Gastrocnemius medialis (tissue), 4 donors: ENCODE measurements at regions not wholly inside any gene's neighbourhood (a gene's known extent, or its start where the extent isn't known, plus 50 kb on each side); places are given as distances from the start of the nearest gene placed in this dataset.

ENCODE experiments used
- POLR2A ChIP-seq, 2 donors: fragments of 450-650 bp; IDR thresholded peaks; one replicate each; pipeline ENCODE4 v1.6.1; 2017; ENCODE audit warnings: antibody characterized with exemption in 2 of 2, mild to moderate bottlenecking in 2 of 2, moderate library complexity in 2 of 2
- TF ChIP-seq, protein P1 (sequence below), 5 experiments: fragments of 450-650 bp in 3 of 5; fragments of 200-600 bp in 2 of 5; sonication (generic) in 2 of 5; IDR thresholded peaks in 4 of 5; conservative IDR thresholded peaks in 1 of 5; 1 replicate in 4 of 5; 2 replicates in 1 of 5; pipeline ENCODE4 v1.5.1; 2016 to 2019; ENCODE audit warnings: antibody characterized with exemption in 5 of 5, mild to moderate bottlenecking in 3 of 5, moderate library complexity in 3 of 5

DNA sequence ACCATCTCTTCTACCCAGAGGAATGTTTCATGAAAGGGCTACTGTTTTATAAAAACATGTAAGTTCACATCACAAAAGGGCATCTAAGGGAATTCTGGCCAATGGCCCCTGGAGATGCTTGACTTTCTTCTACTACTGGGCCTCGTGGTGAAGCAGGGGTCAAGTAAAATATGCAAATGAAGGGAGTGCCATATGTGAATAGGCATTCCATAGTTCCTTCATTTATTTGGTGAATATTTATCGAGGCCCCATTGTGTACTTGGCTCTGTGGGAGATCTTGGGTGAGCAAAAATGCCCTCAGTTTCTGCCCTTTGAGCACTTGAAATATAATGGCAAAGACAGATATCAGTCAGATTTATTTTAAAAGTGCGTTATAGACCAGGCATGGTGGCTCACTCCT, 101.3 kb upstream of the CACNA2D3 start:
- TF ChIP-seq, protein P1, sequence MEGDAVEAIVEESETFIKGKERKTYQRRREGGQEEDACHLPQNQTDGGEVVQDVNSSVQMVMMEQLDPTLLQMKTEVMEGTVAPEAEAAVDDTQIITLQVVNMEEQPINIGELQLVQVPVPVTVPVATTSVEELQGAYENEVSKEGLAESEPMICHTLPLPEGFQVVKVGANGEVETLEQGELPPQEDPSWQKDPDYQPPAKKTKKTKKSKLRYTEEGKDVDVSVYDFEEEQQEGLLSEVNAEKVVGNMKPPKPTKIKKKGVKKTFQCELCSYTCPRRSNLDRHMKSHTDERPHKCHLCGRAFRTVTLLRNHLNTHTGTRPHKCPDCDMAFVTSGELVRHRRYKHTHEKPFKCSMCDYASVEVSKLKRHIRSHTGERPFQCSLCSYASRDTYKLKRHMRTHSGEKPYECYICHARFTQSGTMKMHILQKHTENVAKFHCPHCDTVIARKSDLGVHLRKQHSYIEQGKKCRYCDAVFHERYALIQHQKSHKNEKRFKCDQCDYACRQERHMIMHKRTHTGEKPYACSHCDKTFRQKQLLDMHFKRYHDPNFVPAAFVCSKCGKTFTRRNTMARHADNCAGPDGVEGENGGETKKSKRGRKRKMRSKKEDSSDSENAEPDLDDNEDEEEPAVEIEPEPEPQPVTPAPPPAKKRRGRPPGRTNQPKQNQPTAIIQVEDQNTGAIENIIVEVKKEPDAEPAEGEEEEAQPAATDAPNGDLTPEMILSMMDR (IDR thresholded peaks at IDR 0.05 in 4 of 5, conservative IDR thresholded peaks at IDR 0.05 in 1 of 5) = no peak
- TF ChIP-seq POLR2A (IDR thresholded peaks at IDR 0.05) = no peak
